ENCODE measurements at regions not wholly inside any gene's neighbourhood (a gene's known extent, or its start where the extent isn't known, plus 50 kb on each side); places are given as distances from the start of the nearest gene placed in this dataset.
A peak's percentile ranks its signal among the peaks of the same experiment; 100 is the strongest.
"Not testable (repeated sequence)": the region's sequence is repeated elsewhere in the genome, so short reads cannot be mapped to it uniquely, and the experiment has no call there.

DNA sequence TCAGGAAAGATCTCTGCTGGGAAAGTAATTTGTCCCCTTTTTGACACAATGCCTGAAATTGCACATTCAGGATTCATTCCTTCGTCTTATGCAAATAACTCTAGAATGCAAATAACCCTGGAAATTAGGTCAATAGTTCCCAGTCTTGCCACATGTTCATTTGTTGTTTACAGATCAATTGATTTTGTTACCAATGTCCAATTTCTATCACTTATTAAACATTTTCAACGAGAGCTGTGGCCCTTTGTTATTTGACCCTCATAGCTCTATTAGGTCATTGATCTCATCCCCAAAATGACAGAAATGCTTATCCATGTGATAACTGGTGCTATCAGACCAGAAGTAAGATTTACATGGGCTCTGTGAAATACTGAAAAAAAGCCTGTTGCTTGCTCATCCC lies 275.3 kb upstream of the REG3G start:
- Histone ChIP-seq H3K9me3 (no peaks in the 10 kb centered on the region), H3K27me3 (no peaks in the 10 kb centered on the region), H3K36me3 (no peaks in the 10 kb centered on the region), H3K27ac (no peak overlapping the region), H3K4me3 (no peak overlapping the region), H3K4me1 (no peaks in the 10 kb centered on the region)
- WGBS, 2 donors, result 32 to 64% methylated on average over 2 of the region's 2 CpGs
- intact Hi-C loops (cut with DNase I), result no loop called here
- no peak for TF ChIP-seq EP300 (IDR thresholded peaks at IDR 0.05)
- no peak for TF ChIP-seq POLR2A (IDR thresholded peaks at IDR 0.05)
- TF ChIP-seq, protein P1, sequence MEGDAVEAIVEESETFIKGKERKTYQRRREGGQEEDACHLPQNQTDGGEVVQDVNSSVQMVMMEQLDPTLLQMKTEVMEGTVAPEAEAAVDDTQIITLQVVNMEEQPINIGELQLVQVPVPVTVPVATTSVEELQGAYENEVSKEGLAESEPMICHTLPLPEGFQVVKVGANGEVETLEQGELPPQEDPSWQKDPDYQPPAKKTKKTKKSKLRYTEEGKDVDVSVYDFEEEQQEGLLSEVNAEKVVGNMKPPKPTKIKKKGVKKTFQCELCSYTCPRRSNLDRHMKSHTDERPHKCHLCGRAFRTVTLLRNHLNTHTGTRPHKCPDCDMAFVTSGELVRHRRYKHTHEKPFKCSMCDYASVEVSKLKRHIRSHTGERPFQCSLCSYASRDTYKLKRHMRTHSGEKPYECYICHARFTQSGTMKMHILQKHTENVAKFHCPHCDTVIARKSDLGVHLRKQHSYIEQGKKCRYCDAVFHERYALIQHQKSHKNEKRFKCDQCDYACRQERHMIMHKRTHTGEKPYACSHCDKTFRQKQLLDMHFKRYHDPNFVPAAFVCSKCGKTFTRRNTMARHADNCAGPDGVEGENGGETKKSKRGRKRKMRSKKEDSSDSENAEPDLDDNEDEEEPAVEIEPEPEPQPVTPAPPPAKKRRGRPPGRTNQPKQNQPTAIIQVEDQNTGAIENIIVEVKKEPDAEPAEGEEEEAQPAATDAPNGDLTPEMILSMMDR (IDR thresholded peaks at IDR 0.05), result no peak
- TF ChIP-seq POLR2AphosphoS5 (IDR thresholded peaks at IDR 0.05), result no peak
- no peak for DNase-seq

DNA sequence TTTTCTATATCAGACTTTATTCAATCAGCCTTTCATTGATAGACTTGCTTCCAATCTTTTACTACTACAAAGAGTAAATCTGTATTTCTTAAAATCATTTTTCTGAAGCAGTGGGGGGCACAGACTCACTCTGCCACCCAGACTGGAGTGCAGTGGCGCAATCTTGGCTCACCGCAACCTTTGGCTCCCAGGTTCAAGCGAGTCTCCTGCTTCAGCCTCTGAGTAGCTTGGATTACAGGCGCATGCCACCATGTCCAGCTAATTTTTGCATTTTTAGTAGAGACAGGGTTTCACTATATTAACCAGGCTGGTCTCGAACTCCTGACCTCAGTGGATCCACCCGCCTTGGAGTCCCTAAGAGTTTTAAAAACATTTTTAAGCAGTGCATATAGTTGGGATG lies 270.6 kb upstream of the REG3G start:
- no peak for DNase-seq
- no peak for TF ChIP-seq EP300 (IDR thresholded peaks at IDR 0.05)
- TF ChIP-seq POLR2A (IDR thresholded peaks at IDR 0.05), result no peak
- TF ChIP-seq POLR2AphosphoS5 (IDR thresholded peaks at IDR 0.05), result no peak
- TF ChIP-seq, protein P1 (IDR thresholded peaks at IDR 0.05), result no peak
- intact Hi-C loops (cut with DNase I), result no loop called here
- H3K36me3 ChIP-seq, result no peaks in the 10 kb centered on the region
- no peak overlapping the region for H3K27ac ChIP-seq
- H3K4me1 ChIP-seq, result peaks cover 0 to 18% (median 0%) of the 10 kb centered on the region in 4 donors
- H3K27me3 ChIP-seq, result no peaks in the 10 kb centered on the region
- 86 to 91% methylated on average over 6 of the region's 6 CpGs for WGBS, 2 donors
- H3K9me3 ChIP-seq, result no peaks in the 10 kb centered on the region
- no peak overlapping the region for H3K4me3 ChIP-seq

DNA sequence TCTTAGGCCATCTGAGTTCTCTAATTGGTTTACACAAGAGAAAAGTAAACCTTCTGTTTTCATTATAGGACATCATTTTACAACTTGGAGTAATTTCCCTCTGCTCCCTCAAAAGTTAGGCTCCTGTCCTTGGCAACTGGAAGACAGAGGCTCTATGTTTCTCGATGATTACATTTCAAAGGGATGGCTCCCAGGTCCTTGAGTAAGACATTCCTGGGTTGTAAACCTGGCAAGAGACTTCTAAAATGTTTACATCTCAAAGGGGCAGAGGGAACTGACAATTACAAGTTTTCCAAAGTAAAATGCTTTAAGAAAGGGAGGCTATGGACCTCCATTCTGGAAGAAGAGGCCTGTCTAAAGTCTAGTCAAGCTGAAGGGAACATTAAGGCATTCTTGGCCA lies 268.3 kb upstream of the REG3G start:
- no peak for DNase-seq
- Histone ChIP-seq H3K27me3 (no peaks in the 10 kb centered on the region), H3K4me1 (peaks cover 0 to 18% (median 0%) of the 10 kb centered on the region in 4 donors), H3K4me3 (no peak overlapping the region), H3K36me3 (no peaks in the 10 kb centered on the region), H3K9me3 (no peaks in the 10 kb centered on the region), H3K27ac (peak overlapping the region in 2 of 4 donors; percentile 40 to 42)
- WGBS, 2 donors, result 8 to 23% methylated on average over 1 of the region's 1 CpG
- TF ChIP-seq POLR2AphosphoS5 (IDR thresholded peaks at IDR 0.05) (no peak), EP300 (IDR thresholded peaks at IDR 0.05) (no peak), POLR2A (IDR thresholded peaks at IDR 0.05) (no peak)
- TF ChIP-seq, protein P1 (IDR thresholded peaks at IDR 0.05), result no peak
- intact Hi-C loops (cut with DNase I), result no loop called here

DNA sequence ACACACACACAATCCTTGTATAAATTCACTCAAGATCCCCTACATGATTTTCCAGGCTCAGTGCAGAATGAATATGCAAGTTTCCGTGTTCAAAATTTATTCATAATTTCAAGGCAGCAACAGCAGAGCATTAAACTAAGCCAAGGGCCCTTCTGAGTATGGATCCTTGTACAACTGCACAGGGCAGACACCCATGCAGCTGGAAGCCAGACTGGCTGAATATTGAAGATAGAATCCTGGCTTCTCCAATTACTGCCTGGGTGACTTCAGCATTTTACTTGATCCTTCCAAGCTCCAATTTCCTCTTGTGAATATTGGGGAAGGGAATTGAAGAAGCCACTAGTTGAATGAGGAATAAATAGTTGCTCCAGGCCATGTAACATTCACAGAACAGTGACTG lies 267.9 kb upstream of the REG3G start:
- H3K9me3 ChIP-seq, result no peaks in the 10 kb centered on the region
- WGBS, 2 donors, result 86 to 89% methylated on average over 1 of the region's 1 CpG
- DNase-seq, result no peak
- TF ChIP-seq, protein P1 (IDR thresholded peaks at IDR 0.05), result no peak
- no peak for TF ChIP-seq EP300 (IDR thresholded peaks at IDR 0.05)
- no peak for TF ChIP-seq POLR2AphosphoS5 (IDR thresholded peaks at IDR 0.05)
- no peak for TF ChIP-seq POLR2A (IDR thresholded peaks at IDR 0.05)
- peak overlapping the region in 2 of 4 donors; percentile 40 to 42 for H3K27ac ChIP-seq
- no peaks in the 10 kb centered on the region for H3K27me3 ChIP-seq
- no peaks in the 10 kb centered on the region for H3K36me3 ChIP-seq
- intact Hi-C loops (cut with DNase I), result no loop called here
- no peak overlapping the region for H3K4me3 ChIP-seq
- peaks cover 0 to 18% (median 0%) of the 10 kb centered on the region in 4 donors for H3K4me1 ChIP-seq

DNA sequence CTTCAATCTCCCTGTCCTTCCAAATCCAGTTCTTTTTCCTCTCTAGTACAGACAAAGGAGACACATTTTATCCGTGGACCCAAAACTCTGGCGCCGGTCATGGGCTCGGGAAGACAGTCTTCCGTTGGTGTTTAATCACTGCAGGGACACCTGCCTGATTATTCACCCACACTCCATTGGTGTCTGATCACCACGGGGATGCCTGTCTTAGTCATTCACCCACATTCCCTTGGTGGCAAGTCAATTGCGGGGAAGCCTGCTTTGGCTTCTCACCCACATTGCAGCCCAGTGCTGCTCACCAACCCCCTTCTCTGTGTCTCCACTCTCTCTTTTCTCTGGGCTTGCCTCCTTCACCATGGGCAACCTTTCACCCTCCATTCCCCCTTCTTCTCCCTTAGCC lies 266.7 kb upstream of the REG3G start:
- DNase-seq; H3K4me3 ChIP-seq; H3K27ac ChIP-seq; H3K36me3 ChIP-seq; intact Hi-C loops (cut with DNase I); H3K27me3 ChIP-seq; H3K9me3 ChIP-seq: not testable (repeated sequence)
- WGBS, 2 donors, result 88 to 94% methylated on average over 7 of the region's 7 CpGs
- peaks cover 0 to 18% (median 0%) of the 10 kb centered on the region in 4 donors for H3K4me1 ChIP-seq

Measured in sigmoid colon (tissue), 6 donors.